Central memory CD8-positive, alpha-beta T cell (primary cell): ENCODE measurements at regions not wholly inside any gene's neighbourhood (a gene's known extent, or its start where the extent isn't known, plus 50 kb on each side); places are given as distances from the start of the nearest gene placed in this dataset.
"Not testable (repeated sequence)": the region's sequence is repeated elsewhere in the genome, so short reads cannot be mapped to it uniquely, and the experiment has no call there.

Experiments
- ATAC-seq: fragments of 150-1000 bp; cut with Tn5 transposase; replicated peaks from 2 replicates; pipeline ENCODE4 v1.10.0; 2022; ENCODE audit warnings: mild to moderate bottlenecking, moderate FRiP score, moderate number of reproducible peaks; ENCODE audit not compliant: poor library complexity, severe bottlenecking; ENCODE audit errors: extremely low read depth
- DNase-seq, 2 donors: peaks; one replicate each; pipeline ENCODE4 v3.0.0; 2021; ENCODE audit warnings: low spot score in 2 of 2
- H3K27ac Mint-ChIP-seq: one replicate; pipeline ENCODE4 v1.8.0; 2022; ENCODE audit warnings: low read depth, mild to moderate bottlenecking, moderate library complexity, mixed read lengths
- H3K27me3 Mint-ChIP-seq: one replicate; pipeline ENCODE4 v1.8.0; 2022; ENCODE audit warnings: mixed read lengths
- H3K36me3 Mint-ChIP-seq: one replicate; pipeline ENCODE4 v1.8.0; 2022; ENCODE audit warnings: mild to moderate bottlenecking, moderate library complexity, mixed read lengths; ENCODE audit not compliant: insufficient read depth
- H3K4me1 Mint-ChIP-seq: one replicate; pipeline ENCODE4 v1.8.0; 2022; ENCODE audit warnings: mixed read lengths
- H3K4me3 Mint-ChIP-seq: one replicate; pipeline ENCODE4 v1.8.0; 2022; ENCODE audit warnings: mild to moderate bottlenecking, moderate library complexity, mixed read lengths
- H3K9me3 Mint-ChIP-seq: one replicate; pipeline ENCODE4 v1.8.0; 2022; ENCODE audit warnings: mixed read lengths

DNA sequence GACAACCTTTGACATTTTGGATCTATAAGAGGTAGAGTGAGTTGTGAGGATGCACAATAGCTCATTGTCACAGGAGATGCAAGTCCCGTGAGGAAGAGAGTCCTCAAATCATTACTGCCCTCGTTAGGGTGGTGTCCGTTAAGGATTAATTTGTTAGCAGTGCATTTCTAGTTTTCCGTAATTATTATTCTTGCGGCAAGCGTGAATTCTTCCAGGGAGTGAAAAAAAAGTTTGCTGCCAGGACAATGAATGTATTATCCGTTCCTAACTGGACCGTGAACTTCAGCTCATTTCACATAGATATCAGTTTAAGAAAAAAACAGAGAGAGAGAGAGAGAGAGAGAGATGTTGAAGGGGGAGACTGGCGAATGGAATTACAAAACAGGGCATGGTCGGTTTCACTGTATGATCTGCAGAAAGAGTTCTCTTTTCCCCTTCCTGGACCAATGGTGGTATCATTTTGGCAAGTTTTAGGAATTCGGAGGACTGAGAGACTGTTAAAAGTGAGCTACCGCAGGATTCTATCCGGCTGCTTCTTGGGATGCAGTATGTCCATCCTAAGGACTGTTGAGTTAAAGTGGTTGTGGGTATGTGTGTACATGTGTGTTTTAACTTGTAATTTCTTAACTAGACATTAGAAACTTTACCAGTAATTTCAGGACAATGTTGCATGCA, 216.0 kb upstream of the NFIA start:
- DNase-seq: no peak

DNA sequence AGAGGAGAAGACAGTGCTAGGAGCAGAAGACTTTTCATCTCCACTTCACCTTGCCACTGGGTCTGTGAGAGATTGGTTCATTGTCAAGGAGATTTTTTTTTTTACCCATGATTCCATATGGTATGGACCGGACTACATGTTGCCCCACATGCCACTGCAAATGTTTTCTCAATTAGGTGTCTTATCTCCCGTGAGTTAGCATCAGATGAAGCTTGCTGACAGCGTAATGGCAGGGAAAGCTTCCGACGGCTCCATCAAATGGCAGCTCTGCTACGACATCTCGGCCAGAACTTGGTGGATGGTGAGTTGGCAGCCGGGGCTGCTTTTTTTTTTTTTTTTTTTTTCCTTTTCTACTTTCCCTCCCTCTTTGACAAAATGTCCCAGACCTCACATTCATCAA, 217.2 kb upstream of the NFIA start:
- H3K9me3 Mint-ChIP-seq: no peaks in the 10 kb centered on the region
- DNase-seq: no peak

More for the DNA sequence above, 216.0 kb upstream of the NFIA start:
- H3K27ac Mint-ChIP-seq: no peak overlapping the region
- H3K4me1 Mint-ChIP-seq: no peaks in the 10 kb centered on the region
- H3K9me3 Mint-ChIP-seq: no peaks in the 10 kb centered on the region
- ATAC-seq: no peak
- no peak overlapping the region for H3K4me3 Mint-ChIP-seq
- no peaks in the 10 kb centered on the region for H3K36me3 Mint-ChIP-seq
- H3K27me3 Mint-ChIP-seq: peaks cover 30% of the 10 kb centered on the region

DNA sequence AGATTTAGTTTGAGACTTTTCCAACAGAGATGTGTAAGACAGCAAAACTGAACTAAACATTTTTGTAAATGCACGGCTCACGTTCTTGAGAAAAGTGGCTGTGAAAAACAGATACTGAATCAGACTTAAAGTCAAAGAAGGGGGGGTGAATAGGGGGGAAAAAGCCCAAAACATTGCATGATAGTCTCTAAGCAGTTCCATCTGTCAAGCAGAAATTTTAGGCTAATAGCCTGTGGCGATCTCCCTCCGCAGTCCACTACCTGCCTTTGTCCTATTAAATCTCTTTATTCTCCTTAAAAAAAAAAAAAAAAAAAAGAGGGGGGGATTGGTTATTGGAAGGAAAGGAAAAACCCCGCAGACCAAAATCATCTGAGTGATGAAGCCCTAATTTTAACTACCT, 217.6 kb upstream of the NFIA start:
- Mint-ChIP-seq H3K4me3 (no peak overlapping the region), H3K36me3 (peaks cover 2% of the 10 kb centered on the region), H3K4me1 (no peaks in the 10 kb centered on the region), H3K9me3 (no peaks in the 10 kb centered on the region), H3K27me3 (peaks cover 32% of the 10 kb centered on the region), H3K27ac (no peak overlapping the region)
- DNase-seq: no peak
- no peak for ATAC-seq

More for the DNA sequence above, 217.2 kb upstream of the NFIA start:
- ATAC-seq: no peak
- Mint-ChIP-seq H3K27me3 (peaks cover 30% of the 10 kb centered on the region), H3K27ac (no peak overlapping the region), H3K4me3 (no peak overlapping the region), H3K4me1 (no peaks in the 10 kb centered on the region), H3K36me3 (peaks cover 2% of the 10 kb centered on the region)

DNA sequence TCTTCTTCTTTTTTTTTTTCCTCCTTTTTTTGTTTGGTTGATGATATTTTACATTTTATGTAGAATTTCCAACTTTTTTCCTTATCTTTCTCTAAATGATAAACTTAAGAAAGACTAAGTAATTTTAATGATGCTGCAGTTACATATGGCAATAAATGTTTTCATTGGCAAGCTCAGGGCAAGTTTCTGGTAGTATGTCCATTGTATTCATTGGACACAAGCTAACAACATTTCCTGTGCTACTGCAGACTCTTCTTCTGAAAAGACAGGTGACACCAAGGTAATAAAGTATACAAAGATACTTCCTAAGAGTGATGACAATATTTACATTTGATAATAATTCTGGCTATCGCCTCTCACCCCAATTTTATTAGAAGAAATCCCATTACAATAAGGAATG, 219.2 kb upstream of the NFIA start:
- H3K9me3 Mint-ChIP-seq: no peaks in the 10 kb centered on the region
- H3K4me1 Mint-ChIP-seq: no peaks in the 10 kb centered on the region
- H3K4me3 Mint-ChIP-seq: no peak overlapping the region
- DNase-seq: no peak
- peaks cover 32% of the 10 kb centered on the region for H3K27me3 Mint-ChIP-seq
- ATAC-seq: no peak
- peaks cover 2% of the 10 kb centered on the region for H3K36me3 Mint-ChIP-seq
- no peak overlapping the region for H3K27ac Mint-ChIP-seq

DNA sequence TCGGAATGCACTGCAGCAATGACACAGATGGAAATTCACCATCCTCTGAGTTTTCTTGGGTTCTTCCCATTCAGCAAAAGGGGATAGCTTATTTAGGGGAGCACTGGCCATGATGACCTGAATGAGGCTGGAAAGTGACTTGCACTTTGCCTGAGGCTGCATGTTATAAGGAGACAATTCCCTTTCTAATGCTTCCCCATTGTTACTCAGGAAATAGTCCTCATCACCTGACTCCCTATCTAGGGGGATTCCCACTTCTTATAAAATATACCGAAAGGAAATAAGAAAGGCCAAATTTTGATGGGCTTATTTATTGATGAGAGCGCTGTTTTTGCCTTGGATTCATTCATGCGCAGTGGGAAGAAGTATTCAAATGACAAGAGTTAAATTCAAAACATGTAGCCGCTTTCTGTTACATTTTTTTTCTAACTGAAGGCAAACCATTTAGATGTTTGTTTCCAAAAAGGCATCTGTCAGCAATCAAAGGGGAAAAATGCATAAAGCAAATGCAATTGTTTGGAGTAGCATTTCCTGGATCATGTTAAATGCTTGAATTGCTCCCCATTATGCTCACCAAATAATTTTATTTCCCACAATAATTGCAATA, 220.3 kb upstream of the NFIA start:
- peaks cover 32% of the 10 kb centered on the region for H3K27me3 Mint-ChIP-seq
- no peaks in the 10 kb centered on the region for H3K4me1 Mint-ChIP-seq
- DNase-seq (no peak), ATAC-seq (no peak)
- no peak overlapping the region for H3K27ac Mint-ChIP-seq
- H3K9me3 Mint-ChIP-seq: no peaks in the 10 kb centered on the region
- no peak overlapping the region for H3K4me3 Mint-ChIP-seq
- peaks cover 2% of the 10 kb centered on the region for H3K36me3 Mint-ChIP-seq

DNA sequence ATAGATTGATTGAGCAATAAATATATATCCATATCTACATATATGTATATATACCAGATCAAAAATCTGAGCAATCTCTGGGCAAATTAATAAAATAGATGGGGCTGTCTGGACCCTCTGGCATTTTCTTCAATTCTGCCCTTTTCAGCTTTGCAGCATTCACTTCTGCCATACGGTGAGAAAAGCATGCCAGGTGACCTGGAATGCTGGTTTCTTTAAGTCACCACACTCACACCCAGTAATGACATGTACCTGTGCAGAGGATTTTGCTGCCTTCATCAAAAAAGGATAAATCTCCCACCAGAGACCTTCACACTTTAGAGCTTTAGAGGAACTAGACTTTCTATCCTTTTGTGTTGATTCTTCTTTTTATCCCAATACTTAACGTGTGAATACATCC, 223.2 kb upstream of the NFIA start:
- no peaks in the 10 kb centered on the region for H3K4me1 Mint-ChIP-seq
- H3K4me3 Mint-ChIP-seq: no peak overlapping the region
- H3K9me3 Mint-ChIP-seq: no peaks in the 10 kb centered on the region
- H3K27ac Mint-ChIP-seq: no peak overlapping the region
- peaks cover 2% of the 10 kb centered on the region for H3K36me3 Mint-ChIP-seq
- H3K27me3 Mint-ChIP-seq: peaks cover 43% of the 10 kb centered on the region
- no peak for DNase-seq
- no peak for ATAC-seq

DNA sequence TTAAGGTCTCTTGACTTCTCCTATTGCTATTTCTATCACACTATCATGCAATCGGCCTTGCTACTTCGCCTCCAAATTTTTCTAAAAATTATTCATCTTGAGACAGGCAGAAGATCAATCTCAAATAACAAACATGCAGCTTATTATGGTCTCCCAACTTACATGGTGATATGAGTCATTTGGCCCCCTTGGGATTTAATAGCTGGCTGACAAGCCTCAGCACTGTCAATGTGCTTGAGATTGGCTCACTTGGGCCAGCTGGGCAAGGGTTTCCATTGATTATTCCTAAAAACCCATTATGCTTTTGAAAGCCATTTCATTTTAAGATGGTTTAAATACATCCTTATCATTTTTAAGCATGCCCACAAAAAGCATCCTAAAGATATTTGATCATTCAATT, 224.5 kb upstream of the NFIA start:
- ATAC-seq: no peak
- peaks cover 2% of the 10 kb centered on the region for H3K36me3 Mint-ChIP-seq

DNA sequence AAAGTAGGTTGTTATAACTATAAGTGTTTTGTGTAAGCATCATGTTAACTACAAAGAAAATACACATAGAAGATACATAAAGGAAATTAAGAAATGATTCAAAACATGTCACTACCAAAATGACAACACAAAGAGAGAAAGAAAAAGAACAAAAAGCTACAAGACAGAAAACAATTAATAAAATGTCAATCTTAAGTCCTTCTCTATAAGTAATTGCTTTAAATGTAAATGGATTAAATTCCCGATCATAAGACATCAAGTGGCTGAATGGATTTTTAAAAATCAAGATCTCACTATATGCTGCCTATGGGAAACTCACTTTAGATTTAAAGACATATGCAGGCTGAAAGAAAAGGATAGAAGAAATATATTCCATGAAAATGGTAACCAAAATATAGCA, 232.3 kb upstream of the NFIA start:
- ATAC-seq (no peak), DNase-seq (no peak)
- Mint-ChIP-seq H3K4me3 (no peak overlapping the region), H3K36me3 (no peaks in the 10 kb centered on the region), H3K27ac (no peak overlapping the region), H3K27me3 (peaks cover 25% of the 10 kb centered on the region), H3K4me1 (no peaks in the 10 kb centered on the region), H3K9me3 (no peaks in the 10 kb centered on the region)

More for the DNA sequence above, 224.5 kb upstream of the NFIA start:
- no peaks in the 10 kb centered on the region for H3K9me3 Mint-ChIP-seq
- H3K27me3 Mint-ChIP-seq: peaks cover 34% of the 10 kb centered on the region
- DNase-seq: no peak
- H3K4me3 Mint-ChIP-seq: no peak overlapping the region
- no peak overlapping the region for H3K27ac Mint-ChIP-seq
- no peaks in the 10 kb centered on the region for H3K4me1 Mint-ChIP-seq

DNA sequence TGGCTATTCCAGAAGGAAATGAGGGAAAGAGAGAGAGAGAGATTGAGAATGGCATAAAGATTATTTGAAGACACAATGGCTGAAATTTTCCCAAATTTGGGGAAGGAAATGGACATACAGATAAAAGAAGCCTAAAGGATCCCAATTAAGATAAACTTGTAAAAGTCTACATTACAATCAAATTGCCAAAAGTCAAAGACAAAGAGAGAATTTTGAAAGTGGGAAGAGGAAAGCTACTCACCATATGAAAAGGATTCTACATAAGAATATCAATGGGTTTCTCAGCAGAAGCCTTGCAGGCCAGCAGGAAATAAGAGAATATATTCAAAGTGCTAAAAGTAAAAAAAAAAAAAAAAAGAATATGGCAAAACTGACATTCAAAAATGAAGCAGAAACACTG, 233.0 kb upstream of the NFIA start:
- Mint-ChIP-seq H3K9me3 (no peaks in the 10 kb centered on the region), H3K4me3 (no peak overlapping the region), H3K36me3 (no peaks in the 10 kb centered on the region), H3K4me1 (no peaks in the 10 kb centered on the region), H3K27ac (no peak overlapping the region), H3K27me3 (peaks cover 31% of the 10 kb centered on the region)
- ATAC-seq: no peak
- no peak for DNase-seq

DNA sequence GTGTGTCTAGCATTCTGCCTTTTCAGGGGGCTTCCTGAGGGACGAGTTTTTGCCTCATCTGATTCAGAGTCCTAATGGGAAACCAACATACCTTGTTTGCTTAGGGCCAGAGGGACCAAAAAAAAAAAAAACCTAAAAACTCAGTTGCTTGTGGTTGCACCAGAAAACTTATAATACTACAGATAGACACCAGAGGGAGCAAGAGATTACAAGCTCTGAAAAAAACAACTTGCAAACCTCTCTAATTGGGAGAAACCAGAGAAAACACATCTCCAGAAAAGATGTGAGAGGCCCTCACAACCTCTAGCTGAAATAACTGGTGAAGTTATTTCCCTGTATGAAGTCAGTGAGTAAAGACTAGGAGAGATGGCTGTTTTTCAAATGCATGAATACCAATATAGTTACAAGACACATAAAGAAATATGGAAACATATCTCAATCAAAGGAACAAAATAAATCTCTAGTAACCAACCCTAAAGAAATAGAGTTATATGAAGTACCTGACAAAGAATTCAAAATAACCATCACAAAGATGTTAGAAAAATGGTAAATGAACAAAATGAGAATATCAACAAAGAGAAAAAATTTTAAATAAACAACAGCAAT, 233.7 kb upstream of the NFIA start:
- Mint-ChIP-seq H3K4me3 (no peak overlapping the region), H3K9me3 (no peaks in the 10 kb centered on the region), H3K4me1 (no peaks in the 10 kb centered on the region), H3K27me3 (peaks cover 32% of the 10 kb centered on the region), H3K27ac (no peak overlapping the region), H3K36me3 (no peaks in the 10 kb centered on the region)
- ATAC-seq (no peak), DNase-seq (no peak)

DNA sequence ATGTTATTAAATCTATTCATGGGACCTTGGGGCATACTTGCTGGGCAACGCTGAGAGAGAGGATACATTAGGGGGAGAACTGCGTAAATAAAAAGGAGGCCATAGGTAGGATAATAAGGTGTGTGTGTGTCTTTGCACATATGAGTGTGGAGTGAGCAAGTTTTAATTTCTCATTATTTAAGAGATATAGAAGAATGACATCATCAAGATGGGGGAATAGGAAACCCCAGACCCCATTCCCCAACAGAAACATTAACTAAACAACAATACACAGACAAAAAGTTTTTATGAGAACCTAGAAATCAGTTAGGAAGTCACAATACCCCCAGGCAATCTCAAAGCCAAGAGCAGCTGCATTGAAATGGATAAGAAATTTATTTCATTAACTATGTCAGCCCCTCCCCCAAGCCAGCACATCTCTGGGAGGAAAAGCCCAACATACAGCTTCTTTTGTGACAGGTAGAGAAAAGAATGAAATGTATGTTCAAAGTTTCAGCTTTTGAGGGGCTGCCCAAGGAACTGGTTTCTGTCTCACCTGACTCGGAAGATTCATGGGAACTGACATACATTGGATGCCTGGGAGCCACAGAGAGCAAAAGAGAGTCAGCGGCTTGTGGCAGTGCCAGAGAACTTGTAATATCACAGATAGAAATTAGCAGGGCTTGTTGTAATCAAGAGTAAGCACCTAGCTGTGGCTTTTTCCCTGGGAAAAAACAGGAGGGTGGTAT, 234.3 kb upstream of the NFIA start:
- H3K36me3 Mint-ChIP-seq: no peaks in the 10 kb centered on the region
- H3K4me1 Mint-ChIP-seq: no peaks in the 10 kb centered on the region
- DNase-seq (no peak), ATAC-seq (no peak)
- peaks cover 32% of the 10 kb centered on the region for H3K27me3 Mint-ChIP-seq
- H3K4me3 Mint-ChIP-seq: no peak overlapping the region
- H3K27ac Mint-ChIP-seq: no peak overlapping the region
- H3K9me3 Mint-ChIP-seq: no peaks in the 10 kb centered on the region

DNA sequence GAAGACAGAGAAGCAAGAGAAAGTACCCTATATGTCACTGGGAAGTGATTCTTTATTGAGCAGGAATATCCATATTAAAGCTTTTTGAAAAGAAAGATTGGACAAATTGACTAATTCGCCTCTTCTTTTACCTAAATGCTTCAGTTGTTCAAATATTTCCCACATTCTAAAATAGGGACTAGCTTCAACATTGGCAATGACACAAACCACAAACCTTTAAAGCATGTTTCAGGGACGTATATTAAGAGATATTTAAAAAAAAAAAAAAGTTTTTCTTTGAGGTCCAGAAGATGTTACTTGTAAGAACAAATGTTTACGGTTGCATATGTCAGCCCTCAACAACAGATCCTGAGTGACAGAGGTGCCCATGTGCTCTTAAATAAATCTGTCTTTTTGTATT, 235.0 kb upstream of the NFIA start:
- Mint-ChIP-seq H3K36me3 (no peaks in the 10 kb centered on the region), H3K27ac (no peak overlapping the region), H3K27me3 (peaks cover 32% of the 10 kb centered on the region), H3K4me1 (no peaks in the 10 kb centered on the region), H3K9me3 (no peaks in the 10 kb centered on the region), H3K4me3 (no peak overlapping the region)
- no peak for DNase-seq
- ATAC-seq: no peak

DNA sequence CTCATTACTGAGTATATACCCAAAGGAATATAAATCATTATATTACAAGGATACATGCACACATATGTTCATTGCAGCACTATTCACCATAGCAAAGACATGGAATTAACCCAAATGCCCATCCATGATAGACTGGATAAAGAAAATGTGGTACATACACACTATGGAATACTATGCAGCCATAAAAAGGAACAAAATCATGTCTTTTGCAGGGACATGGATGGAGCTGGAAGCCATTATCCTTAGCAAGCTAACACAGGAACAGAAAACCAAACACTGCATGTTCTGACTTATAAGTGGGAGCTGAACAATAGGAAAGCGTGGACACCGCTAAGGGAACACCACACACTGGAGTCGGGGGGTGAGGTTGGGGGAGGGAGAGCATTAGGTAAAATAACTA, 236.7 kb upstream of the NFIA start:
- peaks cover 32% of the 10 kb centered on the region for H3K27me3 Mint-ChIP-seq
- not testable (repeated sequence) for DNase-seq, H3K27ac Mint-ChIP-seq, H3K4me1 Mint-ChIP-seq, H3K4me3 Mint-ChIP-seq, H3K9me3 Mint-ChIP-seq, ATAC-seq, H3K36me3 Mint-ChIP-seq
